NT2/D1 (cell line): ENCODE measurements at regions not wholly inside any gene's neighbourhood (a gene's known extent, or its start where the extent isn't known, plus 50 kb on each side); places are given as distances from the start of the nearest gene placed in this dataset.

Source experiments
- DNase-seq: peaks from one replicate; pipeline ENCODE4 v3.0.0-alpha.2; 2011; ENCODE audit warnings: low read depth, low spot score
- H3K27me3 ChIP-seq: 2 replicates; pipeline ENCODE4 v1.6.0; 2011; ENCODE audit warnings: mild to moderate bottlenecking; ENCODE audit not compliant: insufficient read length, insufficient read depth
- H3K36me3 ChIP-seq: 2 replicates; pipeline ENCODE4 v1.6.1; 2011; ENCODE audit warnings: mild to moderate bottlenecking, low read length, mixed read lengths; ENCODE audit not compliant: insufficient read depth, insufficient read length
- H3K4me1 ChIP-seq: 2 replicates; pipeline ENCODE4 v1.5.1; 2011; ENCODE audit not compliant: insufficient read depth, insufficient read length
- H3K4me3 ChIP-seq: 2 replicates; pipeline ENCODE4 v1.5.1; 2011; ENCODE audit warnings: low read depth; ENCODE audit not compliant: insufficient read length
- H3K9ac ChIP-seq: 2 replicates; pipeline ENCODE4 v1.6.0; 2011; ENCODE audit warnings: low read depth; ENCODE audit not compliant: insufficient read length
- H3K9me3 ChIP-seq: 2 replicates; pipeline ENCODE4 v1.5.1; 2011; ENCODE audit warnings: mild to moderate bottlenecking, low read length; ENCODE audit not compliant: insufficient read depth
- SUZ12 ChIP-seq: IDR thresholded peaks from 2 replicates; pipeline ENCODE4 v1.6.1; 2011; ENCODE audit not compliant: insufficient read length, insufficient read depth; ENCODE audit errors: extremely low read depth
- YY1 ChIP-seq: IDR thresholded peaks from 2 replicates; pipeline ENCODE4 v1.6.1; 2011; ENCODE audit not compliant: insufficient read length, insufficient read depth
- ZNF274 ChIP-seq: IDR thresholded peaks from 2 replicates; pipeline ENCODE4 v1.6.1; 2011; ENCODE audit warnings: mild to moderate bottlenecking, low read depth, low read length

DNA sequence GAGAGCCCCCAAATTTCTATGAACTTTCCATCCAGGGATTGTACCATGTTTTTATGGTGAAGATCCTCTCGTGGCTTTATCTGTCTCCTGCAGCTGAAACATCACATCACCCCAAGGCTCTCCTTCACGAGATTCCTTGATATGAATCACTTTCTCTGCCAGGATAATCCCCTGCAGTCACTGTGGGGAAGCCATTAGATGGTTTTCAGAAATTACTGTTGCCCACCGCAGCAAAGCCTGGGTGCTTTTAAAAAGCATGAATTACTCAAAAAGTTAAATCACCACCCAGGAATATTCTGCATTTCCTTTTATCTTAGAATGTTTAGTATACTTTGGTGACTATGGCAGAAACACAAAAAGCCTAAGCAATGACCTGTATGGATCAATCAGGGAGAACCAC is 428.4 kb upstream of the SLC14A2 start:
- TF ChIP-seq SUZ12 (no peak), YY1 (no peak), ZNF274 (no peak)
- no peak overlapping the region for H3K9ac ChIP-seq
- DNase-seq: no peak
- H3K9me3 ChIP-seq: no peaks in the 10 kb centered on the region
- no peak overlapping the region for H3K4me3 ChIP-seq
- no peaks in the 10 kb centered on the region for H3K4me1 ChIP-seq
- H3K27me3 ChIP-seq: no peaks in the 10 kb centered on the region
- no peaks in the 10 kb centered on the region for H3K36me3 ChIP-seq

DNA sequence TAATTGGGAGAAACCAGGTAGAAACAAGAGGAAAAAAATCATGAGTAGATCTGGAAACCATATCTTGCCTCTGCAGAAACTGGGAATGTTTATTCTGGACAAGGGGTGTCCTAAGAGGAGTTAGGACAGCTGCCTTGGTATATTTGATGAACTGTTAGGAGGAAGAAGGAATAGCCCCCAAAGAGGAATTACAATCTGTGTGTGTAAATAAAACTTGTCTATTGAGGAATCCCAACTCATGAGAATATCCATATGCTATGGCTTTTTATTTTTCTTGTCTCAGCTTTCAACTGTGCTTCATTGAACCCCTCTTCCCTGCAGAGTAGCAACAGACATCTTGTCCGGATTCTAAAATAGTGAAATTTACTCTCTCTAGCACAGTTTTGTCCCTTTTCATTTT is 423.5 kb upstream of the SLC14A2 start:
- DNase-seq: no peak
- H3K27me3 ChIP-seq: no peaks in the 10 kb centered on the region
- no peaks in the 10 kb centered on the region for H3K9me3 ChIP-seq
- no peaks in the 10 kb centered on the region for H3K4me1 ChIP-seq
- H3K9ac ChIP-seq: no peak overlapping the region
- H3K4me3 ChIP-seq: no peak overlapping the region
- no peaks in the 10 kb centered on the region for H3K36me3 ChIP-seq
- TF ChIP-seq ZNF274: no peak
- no peak for TF ChIP-seq SUZ12
- TF ChIP-seq YY1: no peak

DNA sequence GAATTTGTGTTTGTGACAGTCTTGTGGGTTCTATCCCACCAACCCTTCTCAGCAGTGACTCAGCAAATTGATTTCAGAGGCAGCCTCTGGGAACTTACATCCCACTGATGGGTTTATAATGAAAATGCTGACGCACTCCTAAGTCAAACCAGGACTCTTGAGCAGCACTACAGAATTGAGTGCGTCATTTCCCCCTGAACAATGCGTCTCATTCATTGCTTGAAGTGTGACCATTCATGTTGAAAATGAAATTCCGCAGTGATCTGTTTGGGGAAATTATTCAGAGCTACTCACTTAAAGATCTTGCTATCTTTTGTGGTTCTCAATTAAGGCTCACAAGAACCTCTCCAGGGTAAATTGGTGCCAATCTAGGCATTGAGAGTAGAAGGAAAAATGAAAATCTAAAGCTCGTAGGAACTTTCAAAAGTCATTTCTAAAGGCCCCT is 417.7 kb upstream of the SLC14A2 start:
- H3K4me3 ChIP-seq: no peak overlapping the region
- TF ChIP-seq ZNF274: no peak
- no peak for TF ChIP-seq YY1
- TF ChIP-seq SUZ12: no peak
- DNase-seq: no peak
- H3K9ac ChIP-seq: no peak overlapping the region
- no peaks in the 10 kb centered on the region for H3K4me1 ChIP-seq
- H3K27me3 ChIP-seq: no peaks in the 10 kb centered on the region
- H3K9me3 ChIP-seq: no peaks in the 10 kb centered on the region
- no peaks in the 10 kb centered on the region for H3K36me3 ChIP-seq

DNA sequence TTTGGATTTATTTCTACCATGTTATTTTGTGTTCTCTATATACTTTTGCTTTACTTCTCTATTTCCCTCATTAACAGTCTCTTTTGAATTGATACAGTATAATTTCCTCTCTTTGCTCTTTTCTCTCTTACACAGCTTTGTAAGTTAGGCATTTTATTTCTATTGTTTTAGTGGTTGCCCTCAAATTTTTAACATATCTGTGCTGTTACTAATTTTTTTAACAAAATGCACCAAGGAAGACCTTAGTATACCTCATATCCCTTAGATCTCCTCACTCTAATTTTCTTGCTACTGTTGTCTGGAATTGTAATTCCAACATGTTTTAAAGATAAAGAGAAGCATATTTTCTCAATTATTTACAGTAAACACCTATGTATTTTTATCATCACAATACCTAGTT is 416.8 kb upstream of the SLC14A2 start:
- Histone ChIP-seq H3K36me3 (no peaks in the 10 kb centered on the region), H3K27me3 (no peaks in the 10 kb centered on the region), H3K4me3 (no peak overlapping the region), H3K4me1 (no peaks in the 10 kb centered on the region), H3K9me3 (no peaks in the 10 kb centered on the region), H3K9ac (no peak overlapping the region)
- TF ChIP-seq ZNF274: no peak
- TF ChIP-seq SUZ12: no peak
- TF ChIP-seq YY1: no peak
- no peak for DNase-seq

DNA sequence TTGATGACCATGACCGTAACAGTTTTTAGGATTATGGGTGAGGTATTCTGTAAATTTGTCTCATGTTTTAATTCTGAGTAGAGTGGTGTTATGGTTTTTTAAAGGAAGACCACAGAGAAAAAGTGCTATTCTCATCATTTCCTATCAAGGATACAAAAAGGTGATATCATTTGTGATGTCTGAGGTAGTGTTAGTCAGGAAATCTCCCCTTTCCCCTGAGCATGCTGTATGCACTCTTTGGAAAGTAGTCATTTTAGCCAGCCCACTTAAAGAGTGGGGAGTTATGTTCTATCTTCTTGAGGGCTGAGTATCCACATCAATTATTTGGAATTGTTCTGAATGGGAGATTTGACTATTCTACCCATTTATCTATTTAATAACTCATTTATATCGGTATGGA is 414.2 kb upstream of the SLC14A2 start:
- H3K4me3 ChIP-seq: no peak overlapping the region
- TF ChIP-seq SUZ12 (no peak), ZNF274 (no peak), YY1 (no peak)
- no peaks in the 10 kb centered on the region for H3K27me3 ChIP-seq
- no peaks in the 10 kb centered on the region for H3K9me3 ChIP-seq
- H3K9ac ChIP-seq: no peak overlapping the region
- DNase-seq: no peak
- no peaks in the 10 kb centered on the region for H3K4me1 ChIP-seq
- no peaks in the 10 kb centered on the region for H3K36me3 ChIP-seq

DNA sequence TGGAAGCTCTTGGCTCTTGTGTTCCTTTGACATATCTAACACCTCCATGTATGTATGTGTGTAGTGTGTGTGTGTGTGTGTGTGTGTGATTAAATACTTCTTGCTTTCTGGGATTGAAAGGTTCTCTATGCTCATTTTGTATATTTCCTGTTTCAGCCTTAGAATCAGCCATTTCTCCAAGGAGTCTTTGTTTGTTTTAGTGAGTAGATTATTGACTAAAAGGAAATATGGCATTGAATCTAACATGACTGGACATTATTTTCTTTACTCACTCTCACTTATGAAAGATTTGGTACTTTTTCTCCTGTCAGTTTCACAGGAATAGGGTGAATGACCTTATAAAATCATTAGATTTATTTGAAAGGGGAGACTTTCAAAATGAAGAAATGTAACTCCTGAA is 413.8 kb upstream of the SLC14A2 start:
- no peak for DNase-seq
- no peak overlapping the region for H3K4me3 ChIP-seq
- no peaks in the 10 kb centered on the region for H3K4me1 ChIP-seq
- no peaks in the 10 kb centered on the region for H3K36me3 ChIP-seq
- TF ChIP-seq YY1: no peak
- TF ChIP-seq ZNF274: no peak
- no peak for TF ChIP-seq SUZ12
- no peak overlapping the region for H3K9ac ChIP-seq
- H3K9me3 ChIP-seq: no peaks in the 10 kb centered on the region
- H3K27me3 ChIP-seq: no peaks in the 10 kb centered on the region

DNA sequence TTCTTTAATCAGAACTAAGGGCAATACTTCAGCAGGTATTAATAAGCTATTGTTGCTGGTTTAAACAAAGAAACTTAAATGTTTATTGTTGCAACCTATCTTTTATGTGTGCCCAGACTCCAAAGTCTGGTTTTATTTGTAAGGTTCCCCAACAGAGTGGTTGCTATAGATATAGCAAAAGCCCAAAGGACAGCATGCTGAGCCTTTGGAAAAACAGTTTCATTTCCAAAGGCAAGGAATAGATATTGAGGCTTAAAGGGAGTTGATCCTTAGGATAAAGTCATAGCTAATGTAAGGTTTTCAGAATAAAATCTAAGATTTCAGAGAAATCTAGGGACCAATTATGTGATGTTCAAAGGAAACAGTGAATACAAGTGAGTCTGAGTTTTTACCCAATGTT is 413.2 kb upstream of the SLC14A2 start:
- TF ChIP-seq ZNF274: no peak
- no peak for TF ChIP-seq SUZ12
- no peak for TF ChIP-seq YY1

DNA sequence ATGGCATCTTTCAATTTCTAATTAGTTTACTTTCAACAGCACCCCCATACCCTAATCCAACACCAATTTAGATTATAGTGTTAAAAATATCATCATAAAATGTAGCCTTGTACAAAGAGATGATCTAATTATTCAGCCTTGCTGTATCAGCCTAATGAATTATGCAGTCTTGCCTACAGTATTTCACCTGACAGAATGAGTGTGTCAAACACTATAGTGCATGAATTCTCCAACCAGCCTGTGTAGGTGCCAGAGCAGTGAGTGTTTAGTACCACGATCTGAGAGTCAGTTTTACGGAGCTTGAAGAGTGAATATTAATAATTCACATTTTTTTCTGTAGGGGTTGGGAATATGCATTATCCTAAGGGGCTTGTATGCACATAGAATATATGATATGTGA is 411.6 kb upstream of the SLC14A2 start:
- Histone ChIP-seq H3K9ac (no peak overlapping the region), H3K9me3 (no peaks in the 10 kb centered on the region), H3K4me3 (no peak overlapping the region), H3K4me1 (no peaks in the 10 kb centered on the region), H3K36me3 (no peaks in the 10 kb centered on the region), H3K27me3 (no peaks in the 10 kb centered on the region)
- DNase-seq: no peak
- TF ChIP-seq ZNF274: no peak
- no peak for TF ChIP-seq YY1
- no peak for TF ChIP-seq SUZ12

More for the DNA sequence above, 413.2 kb upstream of the SLC14A2 start:
- no peak for DNase-seq
- Histone ChIP-seq H3K4me1 (no peaks in the 10 kb centered on the region), H3K9me3 (no peaks in the 10 kb centered on the region), H3K9ac (no peak overlapping the region), H3K27me3 (no peaks in the 10 kb centered on the region), H3K4me3 (no peak overlapping the region), H3K36me3 (no peaks in the 10 kb centered on the region)
